ENCODE measurements at regions not wholly inside any gene's neighbourhood (a gene's known extent, or its start where the extent isn't known, plus 50 kb on each side); places are given as distances from the start of the nearest gene placed in this dataset.
"Not testable (repeated sequence)": the region's sequence is repeated elsewhere in the genome, so short reads cannot be mapped to it uniquely, and the experiment has no call there.

GRCh38 chr13:81226830-81227229 is 885.9 kb upstream of the SPRY2 start:
- H3K36me3 ChIP-seq (ENCODE audit: control insufficient read depth, insufficient read depth, low read length); H3K9me3 ChIP-seq (ENCODE audit: control insufficient read depth, low read depth, low read length); H3K27me3 ChIP-seq (ENCODE audit: control insufficient read depth, insufficient read depth, low read length); H3K4me3 ChIP-seq (ENCODE audit: low read length); H3K27ac ChIP-seq (ENCODE audit: low read length); DNase-seq: not testable (repeated sequence)
- WGBS (ENCODE audit: insufficient coverage, low lambda C conversion rate): no CpG with 5 or more reads among the region's 4 CpGs
- peaks cover 10% of the 10 kb centered on the region for H3K4me1 ChIP-seq (ENCODE audit: control insufficient read depth, insufficient read depth, low read length)

GRCh38 chr13:81224209-81224833 is 883.4 kb upstream of the SPRY2 start:
- no peaks in the 10 kb centered on the region for H3K27me3 ChIP-seq (ENCODE audit: control insufficient read depth, insufficient read depth, low read length)
- peak; percentile 44 to 74 for DNase-seq
- H3K9me3 ChIP-seq (ENCODE audit: control insufficient read depth, low read depth, low read length): no peaks in the 10 kb centered on the region
- peak overlapping the region; percentile 65 for H3K27ac ChIP-seq (ENCODE audit: low read length)
- H3K4me3 ChIP-seq (ENCODE audit: low read length): no peak overlapping the region
- 71% methylated on average over 4 of the region's 7 CpGs for WGBS (ENCODE audit: insufficient coverage, low lambda C conversion rate)
- H3K36me3 ChIP-seq (ENCODE audit: control insufficient read depth, insufficient read depth, low read length): no peaks in the 10 kb centered on the region
- peaks cover 6% of the 10 kb centered on the region for H3K4me1 ChIP-seq (ENCODE audit: control insufficient read depth, insufficient read depth, low read length)

- Histone ChIP-seq H3K9me3 (ENCODE audit: control insufficient read depth, low read depth, low read length) (no peaks in the 10 kb centered on the region), H3K4me3 (ENCODE audit: low read length) (no peak overlapping the region), H3K4me1 (ENCODE audit: control insufficient read depth, insufficient read depth, low read length) (peaks cover 6% of the 10 kb centered on the region), H3K27me3 (ENCODE audit: control insufficient read depth, insufficient read depth, low read length) (no peaks in the 10 kb centered on the region), H3K27ac (ENCODE audit: low read length) (peak overlapping the region; percentile 65), H3K36me3 (ENCODE audit: control insufficient read depth, insufficient read depth, low read length) (no peaks in the 10 kb centered on the region)
- WGBS (ENCODE audit: insufficient coverage, low lambda C conversion rate): 90% methylated on average over 2 of the region's 6 CpGs
- no peak for DNase-seq
These were observed 882.9 kb upstream of the SPRY2 start for GRCh38 chr13:81223778-81224177.

GRCh38 chr13:81211713-81212112 is 870.8 kb upstream of the SPRY2 start:
- Histone ChIP-seq H3K27me3 (ENCODE audit: control insufficient read depth, insufficient read depth, low read length) (no peaks in the 10 kb centered on the region), H3K27ac (ENCODE audit: low read length) (no peak overlapping the region), H3K36me3 (ENCODE audit: control insufficient read depth, insufficient read depth, low read length) (no peaks in the 10 kb centered on the region), H3K4me3 (ENCODE audit: low read length) (no peak overlapping the region), H3K9me3 (ENCODE audit: control insufficient read depth, low read depth, low read length) (no peaks in the 10 kb centered on the region), H3K4me1 (ENCODE audit: control insufficient read depth, insufficient read depth, low read length) (no peaks in the 10 kb centered on the region)
- no peak for DNase-seq
- no CpG with 5 or more reads among the region's 2 CpGs for WGBS (ENCODE audit: insufficient coverage, low lambda C conversion rate)

GRCh38 chr13:81207636-81208035 is 866.7 kb upstream of the SPRY2 start:
- Histone ChIP-seq H3K4me1 (ENCODE audit: control insufficient read depth, insufficient read depth, low read length) (no peaks in the 10 kb centered on the region), H3K9me3 (ENCODE audit: control insufficient read depth, low read depth, low read length) (no peaks in the 10 kb centered on the region), H3K27ac (ENCODE audit: low read length) (no peak overlapping the region), H3K4me3 (ENCODE audit: low read length) (no peak overlapping the region), H3K36me3 (ENCODE audit: control insufficient read depth, insufficient read depth, low read length) (no peaks in the 10 kb centered on the region), H3K27me3 (ENCODE audit: control insufficient read depth, insufficient read depth, low read length) (no peaks in the 10 kb centered on the region)
- 24% methylated on average over 3 of the region's 3 CpGs for WGBS (ENCODE audit: insufficient coverage, low lambda C conversion rate)
- DNase-seq: no peak

- Histone ChIP-seq H3K4me1 (ENCODE audit: control insufficient read depth, insufficient read depth, low read length) (no peaks in the 10 kb centered on the region), H3K27ac (ENCODE audit: low read length) (no peak overlapping the region), H3K4me3 (ENCODE audit: low read length) (no peak overlapping the region), H3K9me3 (ENCODE audit: control insufficient read depth, low read depth, low read length) (no peaks in the 10 kb centered on the region), H3K27me3 (ENCODE audit: control insufficient read depth, insufficient read depth, low read length) (no peaks in the 10 kb centered on the region), H3K36me3 (ENCODE audit: control insufficient read depth, insufficient read depth, low read length) (no peaks in the 10 kb centered on the region)
- no peak for DNase-seq
These were observed 866.3 kb upstream of the SPRY2 start for GRCh38 chr13:81207231-81207630.

GRCh38 chr13:81203783-81204182 is 862.9 kb upstream of the SPRY2 start:
- H3K9me3 ChIP-seq (ENCODE audit: control insufficient read depth, low read depth, low read length): no peaks in the 10 kb centered on the region
- DNase-seq: no peak
- no peak overlapping the region for H3K4me3 ChIP-seq (ENCODE audit: low read length)
- H3K27ac ChIP-seq (ENCODE audit: low read length): no peak overlapping the region
- H3K36me3 ChIP-seq (ENCODE audit: control insufficient read depth, insufficient read depth, low read length): no peaks in the 10 kb centered on the region
- WGBS (ENCODE audit: insufficient coverage, low lambda C conversion rate): no CpG with 5 or more reads among the region's 1 CpG
- H3K4me1 ChIP-seq (ENCODE audit: control insufficient read depth, insufficient read depth, low read length): no peaks in the 10 kb centered on the region
- H3K27me3 ChIP-seq (ENCODE audit: control insufficient read depth, insufficient read depth, low read length): no peaks in the 10 kb centered on the region

- H3K27ac ChIP-seq (ENCODE audit: low read length): no peak overlapping the region
- no peaks in the 10 kb centered on the region for H3K27me3 ChIP-seq (ENCODE audit: control insufficient read depth, insufficient read depth, low read length)
- 73% methylated on average over 3 of the region's 4 CpGs for WGBS (ENCODE audit: insufficient coverage, low lambda C conversion rate)
- no peak for DNase-seq
- H3K9me3 ChIP-seq (ENCODE audit: control insufficient read depth, low read depth, low read length): no peaks in the 10 kb centered on the region
- no peak overlapping the region for H3K4me3 ChIP-seq (ENCODE audit: low read length)
- H3K36me3 ChIP-seq (ENCODE audit: control insufficient read depth, insufficient read depth, low read length): no peaks in the 10 kb centered on the region
- no peaks in the 10 kb centered on the region for H3K4me1 ChIP-seq (ENCODE audit: control insufficient read depth, insufficient read depth, low read length)
These were observed 859.0 kb upstream of the SPRY2 start for GRCh38 chr13:81199956-81200355.

- no peak for DNase-seq
These were observed 857.0 kb upstream of the SPRY2 start for GRCh38 chr13:81197966-81198365.

GRCh38 chr13:81197483-81197882 is 856.6 kb upstream of the SPRY2 start:
- peaks cover 5% of the 10 kb centered on the region for H3K9me3 ChIP-seq (ENCODE audit: control insufficient read depth, low read depth, low read length)
- H3K4me3 ChIP-seq (ENCODE audit: low read length): no peak overlapping the region
- no CpG with 5 or more reads among the region's 1 CpG for WGBS (ENCODE audit: insufficient coverage, low lambda C conversion rate)
- no peaks in the 10 kb centered on the region for H3K27me3 ChIP-seq (ENCODE audit: control insufficient read depth, insufficient read depth, low read length)
- H3K36me3 ChIP-seq (ENCODE audit: control insufficient read depth, insufficient read depth, low read length): no peaks in the 10 kb centered on the region
- no peaks in the 10 kb centered on the region for H3K4me1 ChIP-seq (ENCODE audit: control insufficient read depth, insufficient read depth, low read length)
- DNase-seq: no peak
- no peak overlapping the region for H3K27ac ChIP-seq (ENCODE audit: low read length)

More at GRCh38 chr13:81197966-81198365, 857.0 kb upstream of the SPRY2 start:
- 32% methylated on average over 3 of the region's 3 CpGs for WGBS (ENCODE audit: insufficient coverage, low lambda C conversion rate)
- no peak overlapping the region for H3K4me3 ChIP-seq (ENCODE audit: low read length)
- no peaks in the 10 kb centered on the region for H3K4me1 ChIP-seq (ENCODE audit: control insufficient read depth, insufficient read depth, low read length)
- H3K27me3 ChIP-seq (ENCODE audit: control insufficient read depth, insufficient read depth, low read length): no peaks in the 10 kb centered on the region
- H3K9me3 ChIP-seq (ENCODE audit: control insufficient read depth, low read depth, low read length): peaks cover 5% of the 10 kb centered on the region
- H3K27ac ChIP-seq (ENCODE audit: low read length): no peak overlapping the region
- no peaks in the 10 kb centered on the region for H3K36me3 ChIP-seq (ENCODE audit: control insufficient read depth, insufficient read depth, low read length)

GRCh38 chr13:81194362-81194761 is 853.4 kb upstream of the SPRY2 start:
- H3K27ac ChIP-seq (ENCODE audit: low read length): no peak overlapping the region
- H3K9me3 ChIP-seq (ENCODE audit: control insufficient read depth, low read depth, low read length): peaks cover 5% of the 10 kb centered on the region
- H3K27me3 ChIP-seq (ENCODE audit: control insufficient read depth, insufficient read depth, low read length): no peaks in the 10 kb centered on the region
- no peak overlapping the region for H3K4me3 ChIP-seq (ENCODE audit: low read length)
- no peaks in the 10 kb centered on the region for H3K4me1 ChIP-seq (ENCODE audit: control insufficient read depth, insufficient read depth, low read length)
- DNase-seq: no peak
- no peaks in the 10 kb centered on the region for H3K36me3 ChIP-seq (ENCODE audit: control insufficient read depth, insufficient read depth, low read length)
